ENCODE measurements at regions not wholly inside any gene's neighbourhood (a gene's known extent, or its start where the extent isn't known, plus 50 kb on each side); places are given as distances from the start of the nearest gene placed in this dataset.
"Not testable (repeated sequence)": the region's sequence is repeated elsewhere in the genome, so short reads cannot be mapped to it uniquely, and the experiment has no call there.

- DNase-seq (ENCODE audit: low spot score) (no peak), ATAC-seq (ENCODE audit: low FRiP score) (no peak)
- TF ChIP-seq CTCF (IDR thresholded peaks at IDR 0.05): no peak
Measured at GRCh38 chr3:70486414-70487017, 174.1 kb upstream of the MDFIC2 start.

- no peak for TF ChIP-seq CTCF (IDR thresholded peaks at IDR 0.05)
- ATAC-seq (ENCODE audit: low FRiP score) (no peak), DNase-seq (ENCODE audit: low spot score) (no peak)
Measured at GRCh38 chr3:70476174-70476573, 163.7 kb upstream of the MDFIC2 start.

- no peak for TF ChIP-seq CTCF (IDR thresholded peaks at IDR 0.05)
- ATAC-seq (ENCODE audit: low FRiP score) (no peak), DNase-seq (ENCODE audit: low spot score) (no peak)
Measured at GRCh38 chr3:70471464-70472342, 159.3 kb upstream of the MDFIC2 start.

GRCh38 chr3:70466096-70466495 lies 153.7 kb upstream of the MDFIC2 start:
- DNase-seq (ENCODE audit: low spot score) (no peak), ATAC-seq (ENCODE audit: low FRiP score) (no peak)

GRCh38 chr3:70464876-70465275 lies 152.4 kb upstream of the MDFIC2 start:
- DNase-seq (ENCODE audit: low spot score): no peak
- no peak for TF ChIP-seq CTCF (IDR thresholded peaks at IDR 0.05)
- ATAC-seq (ENCODE audit: low FRiP score): no peak

More at GRCh38 chr3:70466096-70466495, 153.7 kb upstream of the MDFIC2 start:
- TF ChIP-seq CTCF (IDR thresholded peaks at IDR 0.05): no peak

- ATAC-seq (ENCODE audit: low FRiP score): no peak
- TF ChIP-seq CTCF (IDR thresholded peaks at IDR 0.05): no peak
- DNase-seq (ENCODE audit: low spot score): no peak
Measured at GRCh38 chr3:70464465-70464864, 152.0 kb upstream of the MDFIC2 start.

- not testable (repeated sequence) for DNase-seq (ENCODE audit: low spot score); ATAC-seq (ENCODE audit: low FRiP score)
Measured at GRCh38 chr3:70450220-70450619, 137.8 kb upstream of the MDFIC2 start.

GRCh38 chr3:70435422-70435821 lies 123.0 kb upstream of the MDFIC2 start:
- not testable (repeated sequence) for DNase-seq (ENCODE audit: low spot score); ATAC-seq (ENCODE audit: low FRiP score)

All from omental fat pad (tissue), 3 donors.